H9 (cell line): ENCODE measurements at regions not wholly inside any gene's neighbourhood (a gene's known extent, or its start where the extent isn't known, plus 50 kb on each side); places are given as distances from the start of the nearest gene placed in this dataset.
A peak's percentile ranks its signal among the peaks of the same experiment; 100 is the strongest.

Experiments
- DNase-seq: peaks from one replicate; pipeline ENCODE4 v3.0.0-alpha.2; 2017
- H2AFZ ChIP-seq: one replicate; pipeline ENCODE4 v1.6.1; 2013; ENCODE audit warnings: mild to moderate bottlenecking, low read length, control low read depth, moderate library complexity
- H2AK5ac ChIP-seq: 2 replicates; pipeline ENCODE4 v1.6.1; 2013; ENCODE audit warnings: low read length, control low read depth, mixed read lengths; ENCODE audit not compliant: insufficient read length
- H2BK120ac ChIP-seq: one replicate; pipeline ENCODE4 v1.6.1; 2013; ENCODE audit warnings: low read depth, mild to moderate bottlenecking, low read length, control low read depth, inconsistent platforms; ENCODE audit not compliant: poor library complexity, severe bottlenecking
- H2BK12ac ChIP-seq: 2 replicates; pipeline ENCODE4 v1.6.1; 2013; ENCODE audit warnings: low read length, control low read depth, mixed read lengths, low read depth; ENCODE audit not compliant: insufficient read length
- H2BK15ac ChIP-seq: 2 replicates; pipeline ENCODE4 v1.6.1; 2013; ENCODE audit warnings: low read depth, low read length, control low read depth
- H2BK20ac ChIP-seq: one replicate; pipeline ENCODE4 v1.6.1; 2013; ENCODE audit warnings: low read depth, mild to moderate bottlenecking, low read length, control low read depth, inconsistent platforms; ENCODE audit not compliant: poor library complexity, severe bottlenecking
- H2BK5ac ChIP-seq: 2 replicates; pipeline ENCODE4 v1.6.1; 2013; ENCODE audit warnings: low read length, control low read depth, mixed read lengths; ENCODE audit not compliant: insufficient read length
- H3K14ac ChIP-seq: 2 replicates; pipeline ENCODE4 v1.6.1; 2013; ENCODE audit warnings: low read length, control low read depth; ENCODE audit not compliant: insufficient read depth
- H3K18ac ChIP-seq: 2 replicates; pipeline ENCODE4 v1.6.1; 2013; ENCODE audit warnings: low read depth, mild to moderate bottlenecking, mixed read lengths, low read length, control low read depth; ENCODE audit not compliant: insufficient read length
- H3K23ac ChIP-seq: 2 replicates; pipeline ENCODE4 v1.6.1; 2013; ENCODE audit warnings: low read length, control low read depth, mixed read lengths, low read depth; ENCODE audit not compliant: insufficient read length
- H3K23me2 ChIP-seq: 2 replicates; pipeline ENCODE4 v1.6.1; 2013; ENCODE audit warnings: low read depth, mild to moderate bottlenecking, mixed read lengths, low read length, control low read depth; ENCODE audit not compliant: insufficient read length, poor library complexity, severe bottlenecking
- H3K27ac ChIP-seq: 2 replicates; pipeline ENCODE4 v1.5.1; 2013; ENCODE audit warnings: low read length, control low read depth, mixed read lengths, low read depth; ENCODE audit not compliant: insufficient read length
- H3K27me3 ChIP-seq: 2 replicates; pipeline ENCODE4 v1.6.1; 2013; ENCODE audit warnings: low read length, control low read depth, inconsistent platforms; ENCODE audit not compliant: insufficient read depth
- H3K4ac ChIP-seq: 2 replicates; pipeline ENCODE4 v1.6.1; 2013; ENCODE audit warnings: low read depth, mild to moderate bottlenecking, control low read depth, inconsistent platforms, low read length, moderate library complexity
- H3K4me1 ChIP-seq: 2 replicates; pipeline ENCODE4 v1.6.1; 2013; ENCODE audit warnings: low read length, control low read depth, inconsistent platforms; ENCODE audit not compliant: insufficient read depth
- H3K4me2 ChIP-seq: 2 replicates; pipeline ENCODE4 v1.6.1; 2013; ENCODE audit warnings: low read length, control low read depth, mixed read lengths; ENCODE audit not compliant: insufficient read length, insufficient read depth
- H3K56ac ChIP-seq: 2 replicates; pipeline ENCODE4 v1.6.1; 2013; ENCODE audit warnings: low read depth, mild to moderate bottlenecking, mixed read lengths, low read length, control low read depth; ENCODE audit not compliant: insufficient read length
- H3K79me1 ChIP-seq: 2 replicates; pipeline ENCODE4 v1.6.1; 2013; ENCODE audit warnings: low read depth, mild to moderate bottlenecking, moderate library complexity, low read length, control low read depth, inconsistent platforms; ENCODE audit not compliant: insufficient read depth, poor library complexity, severe bottlenecking
- H3K79me2 ChIP-seq: 2 replicates; pipeline ENCODE4 v1.6.1; 2013; ENCODE audit warnings: low read length, control low read depth, inconsistent platforms; ENCODE audit not compliant: insufficient read depth
- H3K9ac ChIP-seq: 2 replicates; pipeline ENCODE4 v1.6.1; 2013; ENCODE audit warnings: low read length, control low read depth, mixed read lengths; ENCODE audit not compliant: insufficient read length; ENCODE audit errors: extremely low read depth
- H3K9me3 ChIP-seq: one replicate; pipeline ENCODE4 v1.6.1; 2013; ENCODE audit warnings: low read depth, low read length, inconsistent platforms; ENCODE audit not compliant: control insufficient read depth
- H3T11ph ChIP-seq: one replicate; pipeline ENCODE4 v1.6.1; 2013; ENCODE audit warnings: mild to moderate bottlenecking, low read length, control low read depth, inconsistent platforms
- H4K20me1 ChIP-seq: one replicate; pipeline ENCODE4 v1.6.1; 2013; ENCODE audit not compliant: control insufficient read depth, insufficient read length, insufficient read depth
- H4K5ac ChIP-seq: 2 replicates; pipeline ENCODE4 v1.6.1; 2013; ENCODE audit warnings: low read depth, mild to moderate bottlenecking, mixed read lengths, low read length, control low read depth; ENCODE audit not compliant: insufficient read length
- H4K8ac ChIP-seq: replicated peaks from 2 replicates; pipeline ENCODE4 v1.6.1; 2013; ENCODE audit warnings: low read length, control low read depth, mixed read lengths, low read depth; ENCODE audit not compliant: insufficient read length
- H4K91ac ChIP-seq: 2 replicates; pipeline ENCODE4 v1.6.1; 2013; ENCODE audit warnings: low read depth, mild to moderate bottlenecking, moderate library complexity, mixed read lengths, low read length, control low read depth; ENCODE audit not compliant: insufficient read length
- H3K27ac Mint-ChIP-seq, 3 experiments: 2 replicates in 2 of 3; 3 replicates in 1 of 3; pipeline ENCODE4 v1.8.0; 2020 to 2021; ENCODE audit warnings: mixed read lengths in 3 of 3, mild to moderate bottlenecking in 1 of 3, moderate library complexity in 1 of 3
- H3K27me3 Mint-ChIP-seq: 2 replicates; pipeline ENCODE4 v1.8.0; 2021; ENCODE audit warnings: low read depth, mild to moderate bottlenecking, moderate library complexity, mixed read lengths
- H3K36me3 Mint-ChIP-seq, 3 experiments: 2 replicates in 2 of 3; 3 replicates in 1 of 3; pipeline ENCODE4 v1.8.0; 2020 to 2021; ENCODE audit warnings: low read depth in 3 of 3, mixed read lengths in 3 of 3; ENCODE audit not compliant: insufficient read depth in 1 of 3
- H3K4me1 Mint-ChIP-seq, 2 experiments: 2 replicates each; pipeline ENCODE4 v1.8.0; 2020; ENCODE audit warnings: mixed read lengths in 2 of 2
- H3K4me3 Mint-ChIP-seq, 2 experiments: 2 replicates in 1 of 2; 3 replicates in 1 of 2; pipeline ENCODE4 v1.8.0; 2020 to 2021; ENCODE audit warnings: mild to moderate bottlenecking in 2 of 2, mixed read lengths in 2 of 2, moderate library complexity in 1 of 2
- H3K9me3 Mint-ChIP-seq, 2 experiments: 2 replicates in 1 of 2; 3 replicates in 1 of 2; pipeline ENCODE4 v1.8.0; 2020; ENCODE audit warnings: mild to moderate bottlenecking in 2 of 2, mixed read lengths in 2 of 2, moderate library complexity in 1 of 2
- CTCF ChIP-seq: fragments of 200-600 bp; sonication (generic); conservative IDR thresholded peaks from 3 replicates; pipeline ENCODE4 v1.8.0; 2021; ENCODE audit warnings: antibody characterized with exemption, mild to moderate bottlenecking
- WGBS: extraction: QIAGEN DNeasy Blood & Tissue Kit; methylation state at CpG from one replicate; pipeline ENCODE4 v1.1.7; 2013; ENCODE audit warnings: missing lambda C conversion rate, low lambda C conversion rate, mixed read lengths; ENCODE audit not compliant: insufficient read length; ENCODE audit errors: extremely low coverage; 5-methylcytosine and 5-hydroxymethylcytosine counted together

GRCh38 chr3:177451301-177451750 lies 254.0 kb upstream of the TBL1XR1 start:
- Histone ChIP-seq H3K9me3 (no peaks in the 10 kb centered on the region), H4K5ac (no peak overlapping the region), H3K23ac (no peak overlapping the region), H2BK12ac (no peak overlapping the region), H3K4me2 (no peak overlapping the region), H3K27ac (no peak overlapping the region), H3K9ac (no peak overlapping the region), H2AFZ (peak overlapping the region; percentile 32), H3K4me1 (no peaks in the 10 kb centered on the region), H4K20me1 (no peaks in the 10 kb centered on the region), H3K18ac (no peak overlapping the region), H2BK120ac (no peak overlapping the region), H4K8ac (no peak overlapping the region), H2BK15ac (no peak overlapping the region), H2BK20ac (no peak overlapping the region), H3K14ac (no peak overlapping the region; the same call in 1 of the 2 replicates), H3K27me3 (no peaks in the 10 kb centered on the region), H3K23me2 (no peaks in the 10 kb centered on the region), H2AK5ac (no peak overlapping the region), H4K91ac (no peak overlapping the region), H3K79me2 (no peaks in the 10 kb centered on the region), H3T11ph (no peak overlapping the region), H2BK5ac (no peak overlapping the region), H3K79me1 (no peaks in the 10 kb centered on the region), H3K56ac (no peak overlapping the region), H3K4ac (no peak overlapping the region)
- H3K36me3 Mint-ChIP-seq, result no peaks in the 10 kb centered on the region
- no peak overlapping the region for H3K27ac Mint-ChIP-seq
- no peaks in the 10 kb centered on the region for H3K9me3 Mint-ChIP-seq
- TF ChIP-seq CTCF, result no peak
- no peak overlapping the region for H3K4me3 Mint-ChIP-seq
- no peak for DNase-seq
- H3K27me3 Mint-ChIP-seq, result no peaks in the 10 kb centered on the region
- H3K4me1 Mint-ChIP-seq, result peaks cover 3 to 5% of the 10 kb centered on the region in 2 experiments; a peak in 3 of 4 replicates
- WGBS, result no CpG with 5 or more reads among the region's 8 CpGs
